ENCODE measurements at regions not wholly inside any gene's neighbourhood (a gene's known extent, or its start where the extent isn't known, plus 50 kb on each side); places are given as distances from the start of the nearest gene placed in this dataset.

DNA sequence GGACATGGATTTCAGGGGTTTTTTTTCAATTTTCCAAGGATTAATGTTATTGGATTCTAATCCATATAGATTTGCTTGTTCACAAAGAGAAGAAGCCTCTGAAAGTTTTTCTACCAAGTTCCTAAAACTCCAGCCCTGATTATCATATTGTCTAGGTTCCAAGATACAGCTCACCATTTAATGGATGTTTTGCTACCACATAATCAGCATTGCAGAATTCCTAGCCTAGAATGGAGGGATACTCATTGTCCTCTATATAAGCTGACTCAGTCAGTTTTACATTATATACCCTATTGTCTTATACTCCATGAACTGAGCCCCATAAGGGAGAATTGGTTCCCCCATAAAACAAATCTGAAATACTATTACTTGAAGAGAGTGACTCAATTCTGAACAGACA is 664.7 kb upstream of the FAM241A start (continued):
- TF ChIP-seq CLOCK (CRISPR knock-in tag; IDR thresholded peaks at IDR 0.05; ENCODE audit: borderline replicate concordance) (no peak), HLTF (IDR thresholded peaks at IDR 0.05) (no peak), ARID2 (IDR thresholded peaks at IDR 0.05) (no peak), ZNF518B (CRISPR knock-in tag; IDR thresholded peaks at IDR 0.05) (no peak)
